D721Med (cell line): ENCODE measurements at regions not wholly inside any gene's neighbourhood (a gene's known extent, or its start where the extent isn't known, plus 50 kb on each side); places are given as distances from the start of the nearest gene placed in this dataset.

Experiments used
- DNase-seq: peaks from one replicate; pipeline ENCODE4 v3.0.0; 2011; ENCODE audit warnings: low spot score; ENCODE audit not compliant: insufficient read length
- FAIRE-seq: peaks from 2 replicates; lab custom pipeline; 2011; peaks lifted over from hg19 to GRCh38; lab: Jason Lieb, UNC
- CTCF ChIP-seq: IDR thresholded peaks from 2 replicates; pipeline ENCODE4 v1.5.1; 2012; ENCODE audit warnings: mild to moderate bottlenecking, control low read depth; ENCODE audit not compliant: insufficient read depth; ENCODE audit errors: missing control alignments

GRCh38 chr1:106787520-106787919 lies 269.0 kb upstream of the PRMT6 start:
- FAIRE-seq = peak; percentile 35
- no peak for TF ChIP-seq CTCF
- no peak for DNase-seq

GRCh38 chr1:106789686-106790085 lies 266.8 kb upstream of the PRMT6 start:
- FAIRE-seq = no peak
- DNase-seq = no peak
- no peak for TF ChIP-seq CTCF

GRCh38 chr1:106791041-106791440 lies 265.4 kb upstream of the PRMT6 start:
- TF ChIP-seq CTCF = no peak
- FAIRE-seq (no peak), DNase-seq (no peak)

GRCh38 chr1:106793651-106794050 lies 262.8 kb upstream of the PRMT6 start:
- DNase-seq (no peak), FAIRE-seq (no peak)
- TF ChIP-seq CTCF = no peak

- no peak for TF ChIP-seq CTCF
- FAIRE-seq = no peak
- DNase-seq = no peak
These were observed 257.5 kb upstream of the PRMT6 start for GRCh38 chr1:106798991-106799390.

GRCh38 chr1:106802181-106802580 lies 254.3 kb upstream of the PRMT6 start:
- no peak for DNase-seq
- FAIRE-seq = no peak
- TF ChIP-seq CTCF = no peak

- DNase-seq (no peak), FAIRE-seq (no peak)
- no peak for TF ChIP-seq CTCF
These were observed 242.1 kb upstream of the PRMT6 start for GRCh38 chr1:106814418-106814817.
